H9 (cell line): ENCODE measurements at regions not wholly inside any gene's neighbourhood (a gene's known extent, or its start where the extent isn't known, plus 50 kb on each side); places are given as distances from the start of the nearest gene placed in this dataset.
"Not testable (repeated sequence)": the region's sequence is repeated elsewhere in the genome, so short reads cannot be mapped to it uniquely, and the experiment has no call there.

ENCODE experiments used
- DNase-seq: peaks from one replicate; pipeline ENCODE4 v3.0.0-alpha.2; 2017
- H2AFZ ChIP-seq: one replicate; pipeline ENCODE4 v1.6.1; 2013; ENCODE audit warnings: mild to moderate bottlenecking, low read length, control low read depth, moderate library complexity
- H2AK5ac ChIP-seq: 2 replicates; pipeline ENCODE4 v1.6.1; 2013; ENCODE audit warnings: low read length, control low read depth, mixed read lengths; ENCODE audit not compliant: insufficient read length
- H2BK120ac ChIP-seq: one replicate; pipeline ENCODE4 v1.6.1; 2013; ENCODE audit warnings: low read depth, mild to moderate bottlenecking, low read length, control low read depth, inconsistent platforms; ENCODE audit not compliant: poor library complexity, severe bottlenecking
- H2BK12ac ChIP-seq: 2 replicates; pipeline ENCODE4 v1.6.1; 2013; ENCODE audit warnings: low read length, control low read depth, mixed read lengths, low read depth; ENCODE audit not compliant: insufficient read length
- H2BK15ac ChIP-seq: 2 replicates; pipeline ENCODE4 v1.6.1; 2013; ENCODE audit warnings: low read depth, low read length, control low read depth
- H2BK20ac ChIP-seq: one replicate; pipeline ENCODE4 v1.6.1; 2013; ENCODE audit warnings: low read depth, mild to moderate bottlenecking, low read length, control low read depth, inconsistent platforms; ENCODE audit not compliant: poor library complexity, severe bottlenecking
- H2BK5ac ChIP-seq: 2 replicates; pipeline ENCODE4 v1.6.1; 2013; ENCODE audit warnings: low read length, control low read depth, mixed read lengths; ENCODE audit not compliant: insufficient read length
- H3K14ac ChIP-seq: 2 replicates; pipeline ENCODE4 v1.6.1; 2013; ENCODE audit warnings: low read length, control low read depth; ENCODE audit not compliant: insufficient read depth
- H3K18ac ChIP-seq: 2 replicates; pipeline ENCODE4 v1.6.1; 2013; ENCODE audit warnings: low read depth, mild to moderate bottlenecking, mixed read lengths, low read length, control low read depth; ENCODE audit not compliant: insufficient read length
- H3K23ac ChIP-seq: 2 replicates; pipeline ENCODE4 v1.6.1; 2013; ENCODE audit warnings: low read length, control low read depth, mixed read lengths, low read depth; ENCODE audit not compliant: insufficient read length
- H3K23me2 ChIP-seq: 2 replicates; pipeline ENCODE4 v1.6.1; 2013; ENCODE audit warnings: low read depth, mild to moderate bottlenecking, mixed read lengths, low read length, control low read depth; ENCODE audit not compliant: insufficient read length, poor library complexity, severe bottlenecking
- H3K27ac ChIP-seq: 2 replicates; pipeline ENCODE4 v1.5.1; 2013; ENCODE audit warnings: low read length, control low read depth, mixed read lengths, low read depth; ENCODE audit not compliant: insufficient read length
- H3K27me3 ChIP-seq: 2 replicates; pipeline ENCODE4 v1.6.1; 2013; ENCODE audit warnings: low read length, control low read depth, inconsistent platforms; ENCODE audit not compliant: insufficient read depth
- H3K4ac ChIP-seq: 2 replicates; pipeline ENCODE4 v1.6.1; 2013; ENCODE audit warnings: low read depth, mild to moderate bottlenecking, control low read depth, inconsistent platforms, low read length, moderate library complexity
- H3K4me1 ChIP-seq: 2 replicates; pipeline ENCODE4 v1.6.1; 2013; ENCODE audit warnings: low read length, control low read depth, inconsistent platforms; ENCODE audit not compliant: insufficient read depth
- H3K4me2 ChIP-seq: 2 replicates; pipeline ENCODE4 v1.6.1; 2013; ENCODE audit warnings: low read length, control low read depth, mixed read lengths; ENCODE audit not compliant: insufficient read length, insufficient read depth
- H3K56ac ChIP-seq: 2 replicates; pipeline ENCODE4 v1.6.1; 2013; ENCODE audit warnings: low read depth, mild to moderate bottlenecking, mixed read lengths, low read length, control low read depth; ENCODE audit not compliant: insufficient read length
- H3K79me1 ChIP-seq: 2 replicates; pipeline ENCODE4 v1.6.1; 2013; ENCODE audit warnings: low read depth, mild to moderate bottlenecking, moderate library complexity, low read length, control low read depth, inconsistent platforms; ENCODE audit not compliant: insufficient read depth, poor library complexity, severe bottlenecking
- H3K79me2 ChIP-seq: 2 replicates; pipeline ENCODE4 v1.6.1; 2013; ENCODE audit warnings: low read length, control low read depth, inconsistent platforms; ENCODE audit not compliant: insufficient read depth
- H3K9ac ChIP-seq: 2 replicates; pipeline ENCODE4 v1.6.1; 2013; ENCODE audit warnings: low read length, control low read depth, mixed read lengths; ENCODE audit not compliant: insufficient read length; ENCODE audit errors: extremely low read depth
- H3K9me3 ChIP-seq: one replicate; pipeline ENCODE4 v1.6.1; 2013; ENCODE audit warnings: low read depth, low read length, inconsistent platforms; ENCODE audit not compliant: control insufficient read depth
- H3T11ph ChIP-seq: one replicate; pipeline ENCODE4 v1.6.1; 2013; ENCODE audit warnings: mild to moderate bottlenecking, low read length, control low read depth, inconsistent platforms
- H4K20me1 ChIP-seq: one replicate; pipeline ENCODE4 v1.6.1; 2013; ENCODE audit not compliant: control insufficient read depth, insufficient read length, insufficient read depth
- H4K5ac ChIP-seq: 2 replicates; pipeline ENCODE4 v1.6.1; 2013; ENCODE audit warnings: low read depth, mild to moderate bottlenecking, mixed read lengths, low read length, control low read depth; ENCODE audit not compliant: insufficient read length
- H4K8ac ChIP-seq: replicated peaks from 2 replicates; pipeline ENCODE4 v1.6.1; 2013; ENCODE audit warnings: low read length, control low read depth, mixed read lengths, low read depth; ENCODE audit not compliant: insufficient read length
- H4K91ac ChIP-seq: 2 replicates; pipeline ENCODE4 v1.6.1; 2013; ENCODE audit warnings: low read depth, mild to moderate bottlenecking, moderate library complexity, mixed read lengths, low read length, control low read depth; ENCODE audit not compliant: insufficient read length
- H3K27ac Mint-ChIP-seq, 3 experiments: 2 replicates in 2 of 3; 3 replicates in 1 of 3; pipeline ENCODE4 v1.8.0; 2020 to 2021; ENCODE audit warnings: mixed read lengths in 3 of 3, mild to moderate bottlenecking in 1 of 3, moderate library complexity in 1 of 3
- H3K27me3 Mint-ChIP-seq: 2 replicates; pipeline ENCODE4 v1.8.0; 2021; ENCODE audit warnings: low read depth, mild to moderate bottlenecking, moderate library complexity, mixed read lengths
- H3K36me3 Mint-ChIP-seq, 3 experiments: 2 replicates in 2 of 3; 3 replicates in 1 of 3; pipeline ENCODE4 v1.8.0; 2020 to 2021; ENCODE audit warnings: low read depth in 3 of 3, mixed read lengths in 3 of 3; ENCODE audit not compliant: insufficient read depth in 1 of 3
- H3K4me1 Mint-ChIP-seq, 2 experiments: 2 replicates each; pipeline ENCODE4 v1.8.0; 2020; ENCODE audit warnings: mixed read lengths in 2 of 2
- H3K4me3 Mint-ChIP-seq, 2 experiments: 2 replicates in 1 of 2; 3 replicates in 1 of 2; pipeline ENCODE4 v1.8.0; 2020 to 2021; ENCODE audit warnings: mild to moderate bottlenecking in 2 of 2, mixed read lengths in 2 of 2, moderate library complexity in 1 of 2
- H3K9me3 Mint-ChIP-seq, 2 experiments: 2 replicates in 1 of 2; 3 replicates in 1 of 2; pipeline ENCODE4 v1.8.0; 2020; ENCODE audit warnings: mild to moderate bottlenecking in 2 of 2, mixed read lengths in 2 of 2, moderate library complexity in 1 of 2
- WGBS: extraction: QIAGEN DNeasy Blood & Tissue Kit; methylation state at CpG from one replicate; pipeline ENCODE4 v1.1.7; 2013; ENCODE audit warnings: missing lambda C conversion rate, low lambda C conversion rate, mixed read lengths; ENCODE audit not compliant: insufficient read length; ENCODE audit errors: extremely low coverage; 5-methylcytosine and 5-hydroxymethylcytosine counted together
- TF ChIP-seq, protein P1 (sequence below): fragments of 200-600 bp; sonication (generic); conservative IDR thresholded peaks from 3 replicates; pipeline ENCODE4 v1.8.0; 2021; ENCODE audit warnings: antibody characterized with exemption, mild to moderate bottlenecking

DNA sequence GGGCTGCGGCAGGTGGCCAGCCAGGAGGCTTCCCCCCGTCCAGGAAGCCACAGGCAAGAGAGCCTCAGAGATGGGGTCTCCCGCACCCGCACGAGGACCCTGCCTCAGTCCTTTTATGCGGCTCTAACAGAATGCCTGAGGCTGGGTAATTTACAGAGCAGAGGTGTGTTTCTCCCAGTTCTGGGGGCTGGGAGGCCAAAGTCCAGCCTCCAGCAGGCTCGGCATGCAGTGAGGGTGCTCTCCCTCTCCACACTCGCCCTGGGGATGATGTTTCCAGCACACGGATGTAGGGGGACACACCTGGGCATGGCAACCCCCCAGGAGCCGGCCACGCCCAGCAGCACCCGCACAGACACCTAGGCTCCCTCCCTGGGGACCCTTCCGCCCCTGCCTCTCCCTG is 95.4 kb upstream of the PPP1R26 start:
- H4K8ac ChIP-seq: no peak overlapping the region
- no peak overlapping the region for H2BK15ac ChIP-seq
- H3K36me3 Mint-ChIP-seq: no peaks in the 10 kb centered on the region
- H3K79me2 ChIP-seq: no peaks in the 10 kb centered on the region
- H3K27me3 Mint-ChIP-seq: peaks cover 2% of the 10 kb centered on the region
- no peak overlapping the region for H3K18ac ChIP-seq
- no peaks in the 10 kb centered on the region for H3K23me2 ChIP-seq
- H2BK20ac ChIP-seq: no peak overlapping the region
- no peak overlapping the region for H4K5ac ChIP-seq
- no peak for DNase-seq
- no peak overlapping the region for H3K14ac ChIP-seq
- no peak overlapping the region for H4K91ac ChIP-seq
- H3K23ac ChIP-seq: no peak overlapping the region
- no peak overlapping the region for H3T11ph ChIP-seq
- H3K79me1 ChIP-seq: no peaks in the 10 kb centered on the region
- no peaks in the 10 kb centered on the region for H3K9me3 Mint-ChIP-seq
- no peaks in the 10 kb centered on the region for H3K4me1 ChIP-seq
- H3K4me2 ChIP-seq: no peak overlapping the region
- no peak overlapping the region for H2BK120ac ChIP-seq
- no CpG with 5 or more reads among the region's 13 CpGs for WGBS
- no peak overlapping the region for H3K9ac ChIP-seq
- no peak overlapping the region for H2BK5ac ChIP-seq
- no peak overlapping the region for H3K4ac ChIP-seq
- H3K56ac ChIP-seq: no peak overlapping the region
- H3K27ac Mint-ChIP-seq: no peak overlapping the region
- H2AK5ac ChIP-seq: no peak overlapping the region
- H2BK12ac ChIP-seq: no peak overlapping the region
- no peak overlapping the region for H3K27ac ChIP-seq
- no peaks in the 10 kb centered on the region for H3K27me3 ChIP-seq
- TF ChIP-seq, protein P1, sequence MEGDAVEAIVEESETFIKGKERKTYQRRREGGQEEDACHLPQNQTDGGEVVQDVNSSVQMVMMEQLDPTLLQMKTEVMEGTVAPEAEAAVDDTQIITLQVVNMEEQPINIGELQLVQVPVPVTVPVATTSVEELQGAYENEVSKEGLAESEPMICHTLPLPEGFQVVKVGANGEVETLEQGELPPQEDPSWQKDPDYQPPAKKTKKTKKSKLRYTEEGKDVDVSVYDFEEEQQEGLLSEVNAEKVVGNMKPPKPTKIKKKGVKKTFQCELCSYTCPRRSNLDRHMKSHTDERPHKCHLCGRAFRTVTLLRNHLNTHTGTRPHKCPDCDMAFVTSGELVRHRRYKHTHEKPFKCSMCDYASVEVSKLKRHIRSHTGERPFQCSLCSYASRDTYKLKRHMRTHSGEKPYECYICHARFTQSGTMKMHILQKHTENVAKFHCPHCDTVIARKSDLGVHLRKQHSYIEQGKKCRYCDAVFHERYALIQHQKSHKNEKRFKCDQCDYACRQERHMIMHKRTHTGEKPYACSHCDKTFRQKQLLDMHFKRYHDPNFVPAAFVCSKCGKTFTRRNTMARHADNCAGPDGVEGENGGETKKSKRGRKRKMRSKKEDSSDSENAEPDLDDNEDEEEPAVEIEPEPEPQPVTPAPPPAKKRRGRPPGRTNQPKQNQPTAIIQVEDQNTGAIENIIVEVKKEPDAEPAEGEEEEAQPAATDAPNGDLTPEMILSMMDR: no peak
- no peaks in the 10 kb centered on the region for H3K9me3 ChIP-seq
- no peak overlapping the region for H3K4me3 Mint-ChIP-seq
- no peaks in the 10 kb centered on the region for H4K20me1 ChIP-seq
- peaks cover 0 to 6% of the 10 kb centered on the region in 2 experiments; a peak in 2 of 4 replicates for H3K4me1 Mint-ChIP-seq
- no peak overlapping the region for H2AFZ ChIP-seq

DNA sequence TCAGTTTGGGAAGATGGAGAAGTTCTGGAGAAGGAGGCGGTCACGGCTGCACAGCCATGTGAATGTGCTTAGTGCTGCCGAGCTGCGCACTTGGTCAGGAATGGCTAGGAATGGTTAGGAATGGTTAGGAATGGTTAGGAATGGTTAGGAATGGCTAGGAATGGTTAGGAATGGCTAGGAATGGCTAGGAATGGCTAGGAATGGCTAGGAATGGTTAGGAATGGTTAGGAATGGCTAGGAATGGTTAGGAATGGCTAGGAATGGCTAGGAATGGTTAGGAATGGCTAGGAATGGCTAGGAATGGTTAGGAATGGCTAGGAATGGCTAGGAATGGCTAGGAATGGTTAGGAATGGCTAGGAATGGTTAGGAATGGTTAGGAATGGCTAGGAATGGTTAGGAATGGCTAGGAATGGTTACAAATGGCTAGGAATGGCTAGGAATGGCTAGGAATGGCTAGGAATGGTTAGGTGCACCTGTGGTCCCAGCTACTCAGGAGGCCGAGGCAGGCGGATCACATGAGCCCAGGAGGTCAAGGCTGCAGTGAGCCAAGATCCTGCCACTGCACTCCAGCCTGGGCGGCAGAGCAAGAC is 94.7 kb upstream of the PPP1R26 start:
- no CpG with 5 or more reads among the region's 7 CpGs for WGBS
- not testable (repeated sequence) for H2BK5ac ChIP-seq, H3K4me3 Mint-ChIP-seq, DNase-seq, H3K79me2 ChIP-seq, H3K4ac ChIP-seq, H2BK12ac ChIP-seq, H3K36me3 Mint-ChIP-seq, H3K27ac Mint-ChIP-seq, H4K20me1 ChIP-seq, H4K91ac ChIP-seq, H3K27ac ChIP-seq, H4K5ac ChIP-seq, H3T11ph ChIP-seq, H3K4me1 ChIP-seq, H2BK120ac ChIP-seq, H3K18ac ChIP-seq, H3K27me3 Mint-ChIP-seq, H3K9me3 Mint-ChIP-seq, H3K79me1 ChIP-seq, H3K27me3 ChIP-seq, H2AFZ ChIP-seq, H3K9me3 ChIP-seq, H3K56ac ChIP-seq, H4K8ac ChIP-seq, H3K9ac ChIP-seq, H3K4me1 Mint-ChIP-seq, H3K4me2 ChIP-seq, H3K23ac ChIP-seq, H3K23me2 ChIP-seq, H2AK5ac ChIP-seq, H3K14ac ChIP-seq, H2BK20ac ChIP-seq, H2BK15ac ChIP-seq
